WERI-Rb-1 (cell line): ENCODE measurements at regions not wholly inside any gene's neighbourhood (a gene's known extent, or its start where the extent isn't known, plus 50 kb on each side); places are given as distances from the start of the nearest gene placed in this dataset.

Source experiments
- DNase-seq: peaks from one replicate; pipeline ENCODE4 v3.0.0-alpha.2; 2020
- H3K27ac ChIP-seq: fragments of 250-450 bp; sonication (Bioruptor Pico); 2 replicates; pipeline ENCODE4 v1.5.1; 2020; ENCODE audit warnings: mild to moderate bottlenecking, moderate library complexity
- H3K27me3 ChIP-seq: fragments of 250-450 bp; sonication (Bioruptor Pico); 2 replicates; pipeline ENCODE4 v1.5.1; 2021; ENCODE audit warnings: mild to moderate bottlenecking, low read depth, moderate library complexity; ENCODE audit not compliant: insufficient read depth, severe bottlenecking
- H3K36me3 ChIP-seq: fragments of 250-450 bp; sonication (Bioruptor Pico); 2 replicates; pipeline ENCODE4 v1.5.1; 2020; ENCODE audit warnings: mild to moderate bottlenecking, moderate library complexity
- H3K4me3 ChIP-seq: 2 replicates; pipeline ENCODE4 v1.5.1; 2011; ENCODE audit warnings: low read depth, mild to moderate bottlenecking, control low read depth, low read length
- H3K9me3 ChIP-seq: fragments of 250-450 bp; sonication (Bioruptor Pico); 2 replicates; pipeline ENCODE4 v1.5.1; 2021; ENCODE audit warnings: mild to moderate bottlenecking, moderate library complexity; ENCODE audit not compliant: severe bottlenecking
- CTCF ChIP-seq: IDR thresholded peaks from 2 replicates; pipeline ENCODE4 v1.5.1; 2011; ENCODE audit warnings: low read depth, mild to moderate bottlenecking, control low read depth, inconsistent platforms, low read length

GRCh38 chr12:124183172-124183571, 111.7 kb upstream of the RFLNA start:
- Histone ChIP-seq H3K9me3 (no peaks in the 10 kb centered on the region), H3K27me3 (no peaks in the 10 kb centered on the region), H3K36me3 (no peaks in the 10 kb centered on the region), H3K27ac (no peak overlapping the region), H3K4me3 (no peak overlapping the region)
- no peak for TF ChIP-seq CTCF
- DNase-seq, result no peak

- no peak for DNase-seq
- Histone ChIP-seq H3K9me3 (no peaks in the 10 kb centered on the region), H3K27me3 (no peaks in the 10 kb centered on the region), H3K27ac (no peak overlapping the region), H3K4me3 (no peak overlapping the region), H3K36me3 (no peaks in the 10 kb centered on the region)
- TF ChIP-seq CTCF, result no peak
Measured at GRCh38 chr12:124184456-124184855, 110.4 kb upstream of the RFLNA start.

GRCh38 chr12:124185971-124186686, 108.8 kb upstream of the RFLNA start:
- no peak for TF ChIP-seq CTCF
- no peaks in the 10 kb centered on the region for H3K27me3 ChIP-seq

GRCh38 chr12:124188084-124188483, 106.8 kb upstream of the RFLNA start:
- DNase-seq, result no peak
- peak overlapping the region; percentile 88 for H3K27ac ChIP-seq
- peaks cover 6% of the 10 kb centered on the region for H3K9me3 ChIP-seq
- no peaks in the 10 kb centered on the region for H3K36me3 ChIP-seq
- no peaks in the 10 kb centered on the region for H3K27me3 ChIP-seq
- no peak overlapping the region for H3K4me3 ChIP-seq
- no peak for TF ChIP-seq CTCF

More at GRCh38 chr12:124185971-124186686, 108.8 kb upstream of the RFLNA start:
- H3K4me3 ChIP-seq, result no peak overlapping the region
- no peak for DNase-seq
- no peak overlapping the region for H3K27ac ChIP-seq
- no peaks in the 10 kb centered on the region for H3K9me3 ChIP-seq
- no peaks in the 10 kb centered on the region for H3K36me3 ChIP-seq

- Histone ChIP-seq H3K9me3 (peaks cover 10% of the 10 kb centered on the region), H3K27me3 (no peaks in the 10 kb centered on the region), H3K36me3 (no peaks in the 10 kb centered on the region), H3K4me3 (no peak overlapping the region), H3K27ac (peak overlapping the region; percentile 88)
- TF ChIP-seq CTCF, result no peak
- DNase-seq, result peak; percentile 37
Measured at GRCh38 chr12:124188561-124189405, 106.1 kb upstream of the RFLNA start.
